ENCODE measurements at regions not wholly inside any gene's neighbourhood (a gene's known extent, or its start where the extent isn't known, plus 50 kb on each side); places are given as distances from the start of the nearest gene placed in this dataset.

GRCh38 chr12:113766131-113766878, 199.8 kb downstream of the RBM19 start:
- no peak for TF ChIP-seq CTCF (IDR thresholded peaks at IDR 0.05)
- no peak for DNase-seq
- WGBS, 2 donors: 71 to 75% methylated on average over 36 of the region's 36 CpGs
- no peak overlapping the region for H3K4me3 ChIP-seq
- no peaks in the 10 kb centered on the region for H3K9me3 ChIP-seq
- H3K27ac ChIP-seq: no peak overlapping the region
- intact Hi-C loops (cut with DNase I): no loop called here
- no peaks in the 10 kb centered on the region for H3K36me3 ChIP-seq
- no peak for ATAC-seq
- H3K27me3 ChIP-seq: peaks cover 0 to 74% (median 52%) of the 10 kb centered on the region in 7 donors
- no peaks in the 10 kb centered on the region for H3K4me1 ChIP-seq

GRCh38 chr12:113764661-113765060, 201.5 kb downstream of the RBM19 start:
- no peak for TF ChIP-seq CTCF (IDR thresholded peaks at IDR 0.05)
- H3K9me3 ChIP-seq: no peaks in the 10 kb centered on the region
- DNase-seq: no peak
- WGBS, 2 donors: 73 to 81% methylated on average over 10 of the region's 10 CpGs
- no peaks in the 10 kb centered on the region for H3K4me1 ChIP-seq
- ATAC-seq: no peak
- intact Hi-C loops (cut with DNase I): no loop called here
- H3K36me3 ChIP-seq: no peaks in the 10 kb centered on the region
- H3K4me3 ChIP-seq: no peak overlapping the region
- peaks cover 0 to 83% (median 61%) of the 10 kb centered on the region in 7 donors for H3K27me3 ChIP-seq
- H3K27ac ChIP-seq: no peak overlapping the region

- no peak overlapping the region for H3K27ac ChIP-seq
- ATAC-seq (no peak), DNase-seq (no peak)
- peaks cover 0 to 6% (median 0%) of the 10 kb centered on the region in 11 donors for H3K9me3 ChIP-seq
- no peak for TF ChIP-seq CTCF (IDR thresholded peaks at IDR 0.05)
- H3K4me3 ChIP-seq: no peak overlapping the region
- intact Hi-C loops (cut with DNase I): no loop called here
- H3K36me3 ChIP-seq: no peaks in the 10 kb centered on the region
- no peaks in the 10 kb centered on the region for H3K4me1 ChIP-seq
- H3K27me3 ChIP-seq: peaks cover 0 to 82% (median 58%) of the 10 kb centered on the region in 7 donors
- 57 to 60% methylated on average over 17 of the region's 17 CpGs for WGBS, 2 donors
Observed at GRCh38 chr12:113762882-113763816, 203.0 kb downstream of the RBM19 start.

- no peaks in the 10 kb centered on the region for H3K4me1 ChIP-seq
- DNase-seq (no peak), ATAC-seq (no peak)
- H3K9me3 ChIP-seq: peaks cover 0 to 6% (median 0%) of the 10 kb centered on the region in 11 donors
- no peak overlapping the region for H3K4me3 ChIP-seq
- TF ChIP-seq CTCF (IDR thresholded peaks at IDR 0.05): no peak
- 11 to 13% methylated on average over 19 of the region's 19 CpGs for WGBS, 2 donors
- intact Hi-C loops (cut with DNase I): no loop called here
- H3K36me3 ChIP-seq: no peaks in the 10 kb centered on the region
- no peak overlapping the region for H3K27ac ChIP-seq
- H3K27me3 ChIP-seq: peaks cover 0 to 75% (median 61%) of the 10 kb centered on the region in 7 donors
Observed at GRCh38 chr12:113762155-113762881, 203.8 kb downstream of the RBM19 start.
